GM10266 (cell line): ENCODE measurements at regions not wholly inside any gene's neighbourhood (a gene's known extent, or its start where the extent isn't known, plus 50 kb on each side); places are given as distances from the start of the nearest gene placed in this dataset.

Experiments used
- DNase-seq: peaks from one replicate; pipeline ENCODE4 v3.0.0; 2012; ENCODE audit errors: extremely low spot score
- CTCF ChIP-seq: IDR thresholded peaks from 2 replicates; pipeline ENCODE4 v1.5.1; 2012; ENCODE audit warnings: mild to moderate bottlenecking, low read depth; ENCODE audit not compliant: control insufficient read depth, insufficient read depth; ENCODE audit errors: missing control alignments

DNA sequence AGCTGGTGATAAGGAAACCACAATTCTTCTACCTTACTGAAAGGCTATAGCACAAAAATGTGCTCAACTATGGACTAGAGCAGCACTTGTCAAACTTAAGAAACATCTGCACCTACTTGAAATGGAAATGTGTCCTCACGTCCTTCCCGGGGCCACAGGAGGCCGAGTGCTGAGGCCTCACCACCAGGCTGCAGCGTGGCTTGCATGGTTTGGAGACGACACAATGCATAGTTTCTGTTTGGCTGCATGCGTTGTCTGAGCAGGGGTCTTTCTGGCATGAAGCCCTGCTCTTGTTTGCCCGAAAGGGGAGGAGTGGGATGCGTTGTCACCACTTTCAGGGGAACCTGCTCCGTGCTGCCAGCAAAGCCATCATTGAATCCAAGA lies 228.8 kb downstream of the TTLL2 start:
- no peak for DNase-seq
- no peak for TF ChIP-seq CTCF

GRCh38 chr6:167554854-167555253 lies 230.0 kb downstream of the TTLL2 start:
- DNase-seq: no peak

GRCh38 chr6:167555836-167556235 lies 230.9 kb downstream of the TTLL2 start:
- no peak for TF ChIP-seq CTCF
- no peak for DNase-seq

More at GRCh38 chr6:167554854-167555253, 230.0 kb downstream of the TTLL2 start:
- TF ChIP-seq CTCF: no peak

GRCh38 chr6:167557675-167558074 lies 232.8 kb downstream of the TTLL2 start:
- DNase-seq: no peak
- no peak for TF ChIP-seq CTCF

DNA sequence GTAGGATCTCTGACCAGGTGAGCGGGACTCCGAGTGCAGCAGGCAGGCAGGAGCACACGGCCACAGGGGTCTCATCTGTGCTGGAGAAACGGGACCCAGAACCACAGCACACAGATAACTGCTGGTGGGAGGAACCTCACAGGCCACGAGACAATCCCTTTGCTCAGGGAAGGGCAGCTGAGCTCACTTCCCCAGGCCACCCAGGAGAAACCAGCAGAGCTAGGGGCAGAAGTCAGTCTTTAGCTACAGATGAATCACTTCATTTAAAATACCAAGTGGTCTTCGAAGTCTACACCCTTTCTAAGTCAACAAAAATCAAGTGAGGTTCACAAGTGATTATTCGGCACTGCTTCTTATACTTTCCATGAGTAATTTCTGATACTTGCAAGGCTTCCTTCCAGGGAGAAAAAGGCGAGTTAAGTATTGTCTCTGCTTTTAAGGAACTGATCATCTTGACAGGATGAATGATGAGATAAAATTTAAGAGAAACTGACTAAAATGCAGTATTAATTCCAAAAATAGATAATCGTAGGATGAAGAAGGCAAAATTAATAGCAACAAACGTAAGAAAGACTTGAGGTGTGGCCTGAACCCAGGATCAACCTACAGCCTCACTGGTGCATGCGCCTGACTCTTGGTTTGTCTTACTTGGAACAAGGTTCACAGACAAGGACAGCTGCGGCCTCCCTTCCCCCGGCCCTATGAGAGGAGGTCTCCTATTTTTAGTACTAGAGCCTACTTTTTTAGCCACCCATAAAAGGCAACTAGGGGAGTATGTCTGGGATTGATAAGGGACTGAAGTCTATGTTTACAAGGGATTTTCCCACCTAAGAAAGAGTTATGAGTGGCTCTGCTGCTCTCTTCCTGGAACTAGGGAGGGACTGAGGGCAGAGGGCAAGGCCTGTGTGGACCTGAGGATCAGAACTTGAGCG lies 233.6 kb downstream of the TTLL2 start:
- DNase-seq: no peak
- no peak for TF ChIP-seq CTCF

DNA sequence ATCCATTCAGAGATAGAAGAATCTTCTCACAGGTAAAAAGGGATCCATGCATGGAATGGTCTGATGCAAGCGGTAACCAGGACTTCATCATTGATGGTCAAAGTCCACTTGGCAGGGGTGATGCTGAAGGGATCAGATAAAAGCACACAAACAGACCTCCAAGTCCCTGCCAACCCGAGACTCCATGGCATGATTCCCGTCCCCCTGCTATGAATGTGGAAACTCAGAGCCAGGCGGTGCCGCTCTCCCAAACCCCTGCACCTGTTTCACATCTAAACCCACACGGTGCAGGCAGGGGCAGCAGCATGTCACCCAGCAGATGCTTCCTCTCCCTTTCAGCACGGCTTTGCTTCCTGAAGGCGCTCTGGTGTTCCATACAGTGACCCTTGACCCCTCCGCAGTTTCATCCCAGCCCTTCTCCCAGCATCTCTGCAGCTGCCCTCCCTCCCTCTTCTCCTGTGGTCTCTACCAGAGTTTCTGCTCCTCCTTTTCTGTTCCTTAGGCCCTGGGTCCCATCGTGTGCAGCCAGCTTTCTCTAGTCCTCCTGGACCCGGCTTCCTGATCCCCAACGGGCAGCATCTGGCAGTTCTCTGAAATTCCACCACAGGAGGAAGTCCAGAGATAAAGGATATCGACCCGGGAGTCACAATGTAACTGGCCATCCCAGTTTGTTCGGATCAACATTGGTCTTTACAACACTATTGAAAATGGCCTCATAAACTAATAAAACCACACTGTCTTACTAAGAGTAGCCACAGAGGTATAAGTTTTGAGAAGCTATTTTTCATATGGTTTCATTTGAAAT lies 235.0 kb downstream of the TTLL2 start:
- no peak for DNase-seq
- no peak for TF ChIP-seq CTCF
